HG03571 (cell line): ENCODE measurements at regions not wholly inside any gene's neighbourhood (a gene's known extent, or its start where the extent isn't known, plus 50 kb on each side); places are given as distances from the start of the nearest gene placed in this dataset.

Experiments
- ATAC-seq: cut with Tn5 transposase; IDR thresholded peaks from one replicate; pipeline ENCODE4 v1.9.1; 2021; ENCODE audit not compliant: unreplicated experiment

DNA sequence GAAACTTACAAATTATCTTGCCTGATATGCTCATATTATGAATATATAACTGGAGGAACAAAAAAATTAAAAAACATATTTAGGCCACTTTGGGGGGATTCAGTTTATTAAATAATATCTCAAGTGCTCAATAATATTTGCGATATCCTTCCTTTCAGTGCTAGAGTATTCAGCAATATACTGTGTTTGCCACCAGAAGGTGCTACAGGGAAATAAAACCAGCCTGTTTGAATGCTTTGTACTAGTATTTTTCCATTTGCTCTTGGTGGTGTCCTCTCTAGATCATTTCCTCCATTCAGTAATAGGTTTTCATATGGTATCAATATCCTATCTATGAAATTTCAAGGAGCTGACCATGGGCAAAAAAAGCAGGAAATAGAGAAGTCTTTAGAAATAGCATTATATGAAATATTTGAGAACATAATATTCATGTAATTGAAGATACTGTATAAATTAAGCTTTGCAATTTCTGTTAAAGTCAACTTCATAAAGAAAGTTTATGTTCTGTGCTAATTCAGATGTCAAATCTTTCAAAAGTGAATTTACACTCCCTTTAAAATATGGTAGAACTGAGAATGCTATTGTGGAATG lies 106.2 kb upstream of the NAV3 start:
- peak; percentile 50 for ATAC-seq

DNA sequence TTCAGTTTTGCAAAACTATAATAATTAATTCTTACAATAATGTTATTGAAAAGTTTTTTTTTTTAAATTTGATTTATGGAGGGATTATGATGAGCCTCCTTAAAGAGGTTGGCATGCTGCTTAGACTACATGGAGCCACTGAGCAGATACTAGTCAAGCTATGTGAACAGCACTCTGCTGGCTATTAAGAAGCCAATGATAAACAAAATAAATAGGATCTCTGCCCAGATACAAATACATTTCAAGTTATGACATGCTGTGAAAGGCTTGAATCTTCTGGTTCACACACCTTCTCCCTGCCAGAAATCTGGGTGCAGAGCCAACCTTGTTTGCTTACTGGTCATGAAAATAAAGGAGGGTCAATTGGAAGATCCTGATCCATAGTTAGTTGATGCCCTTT lies 107.4 kb upstream of the NAV3 start:
- no peak for ATAC-seq

DNA sequence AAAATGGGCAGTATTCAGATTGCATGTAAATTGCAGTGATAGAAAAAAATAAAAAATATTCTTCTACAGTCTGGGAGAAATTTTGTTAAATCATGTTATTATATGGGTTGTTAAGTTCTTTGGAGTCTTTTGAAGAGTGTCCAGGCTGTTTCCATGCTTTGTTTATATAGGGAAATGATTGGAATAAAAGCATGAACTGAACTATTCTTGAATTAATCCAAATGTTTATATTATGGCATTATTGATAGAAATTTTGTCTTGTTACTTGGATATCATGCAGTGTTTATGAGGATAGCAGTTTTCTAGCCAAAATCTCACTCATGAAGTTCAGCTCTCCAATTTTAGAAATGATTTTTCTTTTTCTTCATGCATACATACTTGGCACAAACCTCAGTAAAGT lies 108.2 kb upstream of the NAV3 start:
- ATAC-seq, result no peak

DNA sequence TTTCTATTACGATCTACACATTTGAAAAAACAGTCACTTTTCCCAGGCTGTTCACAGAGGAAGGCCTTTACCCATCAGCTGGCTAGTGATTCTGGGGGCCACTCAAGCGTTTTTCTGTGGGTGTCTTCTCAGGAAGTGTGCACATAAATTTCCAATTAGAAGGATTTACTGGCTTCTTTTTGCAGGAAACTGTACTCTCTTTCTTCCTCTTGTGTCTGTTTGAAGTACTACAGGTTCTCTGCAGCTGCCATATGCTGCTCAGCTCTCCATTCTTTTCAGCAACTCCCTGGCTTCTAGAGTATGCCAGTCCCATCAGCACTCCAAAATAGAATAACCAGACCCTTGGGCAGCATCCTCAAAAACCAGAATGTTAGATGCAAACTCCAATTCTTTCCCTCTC lies 110.4 kb upstream of the NAV3 start:
- peak; percentile 49 for ATAC-seq

DNA sequence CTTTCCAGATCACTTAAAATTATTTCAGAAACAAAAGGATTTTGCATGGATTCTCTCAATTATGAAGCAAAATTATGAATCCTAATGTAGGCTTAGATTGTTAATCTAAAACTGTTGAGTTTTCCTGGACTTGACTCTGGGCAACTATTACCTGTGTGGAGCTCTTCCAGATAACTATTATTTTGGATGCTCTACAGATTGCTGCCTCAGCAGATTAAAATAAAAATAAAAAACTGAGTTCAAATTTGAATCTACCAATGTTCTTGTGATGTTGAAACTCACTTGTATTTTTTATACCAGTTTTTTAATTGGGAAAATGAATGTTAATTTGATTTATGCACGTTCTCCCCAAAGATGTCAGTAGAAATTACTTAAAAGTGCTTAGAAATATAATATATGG lies 120.5 kb upstream of the NAV3 start:
- ATAC-seq, result no peak

DNA sequence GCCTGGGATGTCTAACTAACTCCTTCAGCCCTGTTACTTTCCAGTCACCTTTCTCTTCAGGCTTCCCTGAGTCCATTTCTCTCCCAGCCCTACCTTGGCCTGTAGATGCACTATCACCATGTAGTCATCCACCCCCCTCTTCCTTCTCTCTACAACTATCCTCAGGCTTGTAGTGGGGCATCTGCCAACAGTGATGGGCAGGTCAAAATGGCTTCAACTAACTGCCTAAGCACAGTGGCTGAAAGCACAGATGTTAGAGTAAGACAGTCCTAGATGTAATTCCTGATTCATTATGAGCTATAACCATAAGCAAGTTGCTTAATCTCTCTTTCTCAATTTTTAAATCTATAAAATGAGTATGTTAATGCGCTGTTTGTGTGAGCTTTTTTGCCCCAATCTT lies 133.6 kb upstream of the NAV3 start:
- no peak for ATAC-seq

DNA sequence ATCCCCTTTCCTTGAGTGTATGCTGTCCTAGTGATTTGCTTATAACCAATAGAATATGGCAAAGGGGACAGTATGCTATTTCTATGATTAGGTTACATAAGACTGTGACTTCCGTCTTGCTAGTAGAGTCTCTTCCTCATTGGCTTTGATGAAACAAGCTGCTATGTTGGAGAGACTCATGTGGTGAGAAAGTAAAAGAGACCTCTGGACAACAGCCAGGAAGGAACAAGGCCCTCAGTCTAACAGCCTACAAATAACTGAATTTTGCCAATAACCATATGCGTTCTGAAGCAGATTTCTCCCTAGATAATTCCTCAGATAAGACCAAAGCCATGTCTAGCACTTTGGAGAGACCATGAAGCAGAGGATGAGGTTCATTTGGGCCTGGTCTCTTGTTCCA lies 134.5 kb upstream of the NAV3 start:
- ATAC-seq, result no peak

DNA sequence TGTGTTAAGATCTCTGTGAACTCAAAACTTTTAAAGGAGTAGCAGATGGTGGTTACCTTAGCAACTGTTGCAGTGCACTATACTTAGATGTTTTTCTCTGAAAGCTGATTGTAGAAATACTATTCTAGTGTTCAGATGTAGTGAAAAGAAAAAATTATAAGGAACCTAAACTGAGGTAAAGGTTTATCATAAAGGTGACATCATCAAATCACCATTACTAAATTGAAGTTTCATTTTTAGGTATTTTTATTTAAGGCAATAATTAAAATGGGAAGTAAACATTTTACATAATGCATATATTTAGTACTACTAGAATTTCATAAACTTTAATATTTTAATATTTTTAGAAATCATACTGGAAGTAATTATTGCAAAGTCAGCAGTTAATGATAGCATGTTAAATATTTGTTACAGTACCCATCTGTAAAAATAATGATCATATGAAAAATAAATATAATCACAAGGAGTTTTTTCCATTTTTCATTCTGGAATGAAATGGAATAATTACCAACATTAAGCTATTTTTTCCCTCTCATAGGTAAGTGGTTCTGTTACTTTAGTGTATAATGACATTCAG lies 141.1 kb upstream of the NAV3 start:
- no peak for ATAC-seq

DNA sequence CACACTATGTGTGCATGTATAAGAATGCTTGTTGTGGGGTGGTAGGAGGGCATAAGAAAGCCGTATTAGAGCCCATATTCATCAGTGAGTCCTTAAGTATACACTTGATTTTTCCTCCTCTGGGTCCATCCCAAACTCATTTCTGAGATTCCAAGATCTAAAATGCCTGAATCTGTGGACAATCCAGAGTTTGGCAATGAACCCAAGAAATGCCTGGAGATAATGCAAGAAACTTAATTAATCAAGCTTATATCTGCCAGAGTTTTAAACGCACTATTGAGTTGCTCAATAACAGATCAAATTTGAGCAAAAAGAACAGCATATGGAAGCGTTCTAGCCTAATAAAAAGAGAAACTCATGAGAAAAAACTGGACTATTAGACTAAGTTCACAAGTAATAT lies 143.4 kb upstream of the NAV3 start:
- ATAC-seq, result no peak

DNA sequence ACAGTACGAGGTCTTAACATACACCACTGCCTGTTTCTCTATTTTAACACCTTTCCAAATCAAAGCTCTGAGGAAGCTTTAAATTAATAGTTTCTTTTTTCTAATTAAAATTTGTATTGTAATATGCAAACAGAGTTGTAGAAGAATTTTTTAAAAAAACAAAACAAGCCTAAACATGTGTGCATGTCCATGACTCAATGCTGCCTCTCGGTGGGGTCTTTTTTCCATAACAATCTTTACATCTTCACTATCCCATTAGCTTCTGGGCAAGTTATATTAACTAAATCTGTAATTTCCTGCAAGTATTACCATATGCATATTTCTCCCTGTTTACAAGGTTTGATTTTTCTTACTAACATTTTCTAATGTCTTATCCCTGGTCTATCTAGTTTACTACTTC lies 143.9 kb upstream of the NAV3 start:
- no peak for ATAC-seq

DNA sequence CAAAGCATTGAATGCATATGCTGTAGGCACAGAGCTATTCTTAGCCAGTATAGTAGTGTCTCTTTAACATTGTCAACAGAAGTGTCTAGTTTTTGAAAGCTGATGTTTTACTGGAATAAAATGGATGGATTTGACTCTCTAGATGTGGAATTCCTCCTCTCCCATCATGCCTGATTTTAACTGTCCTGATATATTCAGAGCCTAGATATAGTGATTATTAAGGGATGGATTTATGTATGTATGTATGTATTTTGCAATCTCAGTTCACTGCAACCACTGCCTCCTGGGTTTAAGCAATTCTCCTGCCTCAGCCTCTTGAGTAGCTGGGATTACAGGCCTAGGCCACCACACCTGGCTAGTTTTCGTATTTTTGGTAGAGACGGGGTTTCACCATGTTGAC lies 144.8 kb upstream of the NAV3 start:
- no peak for ATAC-seq

DNA sequence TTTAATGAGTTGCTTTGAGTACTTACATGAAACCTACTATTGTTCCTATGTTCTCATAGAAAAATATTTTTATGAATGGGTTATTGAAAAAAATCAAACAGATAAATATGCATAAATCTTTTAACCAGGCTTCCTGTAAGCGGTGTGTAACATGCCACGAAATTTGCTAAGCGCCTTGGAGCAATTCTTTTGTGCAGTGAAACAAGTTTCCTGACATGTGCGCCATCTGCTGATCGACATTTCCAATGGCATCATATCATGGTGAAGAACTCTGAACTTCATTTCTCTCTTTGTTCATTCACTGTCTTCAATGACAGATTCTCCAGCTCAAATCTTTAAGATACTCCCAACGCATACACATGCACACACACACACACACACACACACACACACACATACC lies 145.6 kb upstream of the NAV3 start:
- peak; percentile 73 for ATAC-seq

DNA sequence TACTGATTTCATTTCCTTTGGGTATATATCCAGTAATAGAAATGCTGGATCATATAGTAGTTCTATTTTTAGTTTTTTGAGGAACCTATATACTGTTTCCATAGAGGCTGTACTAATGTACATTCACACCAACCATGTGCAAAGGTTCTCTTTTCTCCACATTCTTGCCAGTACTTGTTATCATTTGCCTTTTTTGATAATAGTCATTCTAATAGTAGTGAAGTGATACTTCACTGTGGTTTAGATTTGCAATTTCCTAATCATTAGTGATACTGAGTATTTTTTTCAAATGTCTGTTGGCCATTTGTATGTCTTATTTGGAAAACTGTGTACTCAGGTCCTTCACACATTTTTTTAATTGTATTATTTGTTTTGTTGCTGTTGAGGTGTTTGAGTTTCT lies 148.2 kb upstream of the NAV3 start:
- ATAC-seq, result peak; percentile 47

DNA sequence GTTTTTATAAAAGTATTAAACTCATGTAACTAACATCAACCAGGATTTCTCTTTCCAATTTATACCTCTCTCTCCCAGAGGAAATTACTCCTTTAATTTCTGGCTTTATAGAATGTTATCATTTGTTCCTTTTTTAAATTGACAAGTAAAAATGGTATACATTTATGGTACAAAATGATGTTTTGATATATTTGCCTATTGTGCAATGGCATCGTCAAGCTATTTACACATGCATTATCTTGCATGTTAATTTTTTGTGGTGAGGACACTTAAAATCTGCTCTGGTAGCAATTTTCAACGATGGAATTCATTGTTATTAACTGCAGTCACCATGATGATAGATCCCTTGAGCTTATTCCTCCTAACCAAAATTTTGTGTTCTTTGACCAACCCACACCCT lies 149.0 kb upstream of the NAV3 start:
- no peak for ATAC-seq

DNA sequence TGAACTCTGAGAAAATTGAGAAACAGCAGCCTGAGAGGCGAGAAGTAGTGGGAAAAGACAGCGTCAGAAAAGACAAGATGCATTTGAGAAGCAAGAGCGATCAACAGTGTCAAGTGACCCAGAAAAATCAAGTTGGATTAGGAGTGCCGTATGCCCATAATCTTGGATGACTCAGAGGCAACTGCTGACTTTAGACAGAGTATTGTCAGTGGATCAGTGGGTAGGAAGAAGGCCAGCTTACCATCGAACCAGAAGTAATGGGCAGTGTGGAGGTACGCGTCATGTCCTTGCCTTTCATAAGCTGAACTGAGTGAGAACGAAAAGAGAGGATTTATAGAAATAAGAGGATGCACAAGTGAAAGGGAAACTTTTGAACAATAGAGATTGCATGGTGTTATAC lies 151.0 kb upstream of the NAV3 start:
- ATAC-seq, result no peak

DNA sequence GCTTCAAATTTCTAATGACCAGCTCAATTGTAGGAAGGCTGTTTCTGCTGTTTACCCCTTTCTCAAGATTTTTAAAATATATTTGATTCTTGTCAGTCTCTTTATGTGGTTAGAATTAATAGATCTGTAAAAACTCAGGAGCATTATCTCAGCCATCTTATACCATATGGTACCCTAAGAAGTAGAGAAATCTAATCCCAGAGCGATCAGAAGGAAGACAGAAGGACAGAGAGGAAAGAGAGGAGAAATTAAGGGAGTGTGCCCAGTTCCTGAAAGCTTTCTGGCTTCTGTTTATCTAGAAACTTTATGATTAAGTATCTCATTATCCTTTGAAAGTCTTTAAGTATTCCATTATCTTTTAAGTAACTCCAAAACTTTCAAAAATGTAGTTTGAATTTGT lies 152.1 kb upstream of the NAV3 start:
- ATAC-seq, result no peak

DNA sequence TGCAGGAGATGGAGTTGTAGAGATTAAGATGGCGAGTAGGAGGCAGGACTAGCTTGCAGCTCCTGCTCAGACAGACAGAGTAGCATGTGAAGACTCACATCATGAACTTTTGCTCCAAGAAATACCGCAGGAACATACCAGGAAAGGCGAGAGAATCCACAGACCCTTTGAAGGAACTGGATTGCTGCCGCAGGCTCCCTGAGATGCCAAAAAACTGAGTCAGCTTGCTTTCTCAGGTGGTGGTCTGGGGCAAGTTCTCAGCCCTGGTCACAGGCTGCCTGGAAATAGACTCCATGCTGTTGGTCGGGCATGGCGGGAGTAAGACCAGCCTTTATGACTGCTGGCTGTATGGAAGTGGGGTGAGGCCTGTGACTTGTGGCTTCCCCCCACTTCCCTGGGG lies 163.6 kb upstream of the NAV3 start:
- ATAC-seq, result no peak

DNA sequence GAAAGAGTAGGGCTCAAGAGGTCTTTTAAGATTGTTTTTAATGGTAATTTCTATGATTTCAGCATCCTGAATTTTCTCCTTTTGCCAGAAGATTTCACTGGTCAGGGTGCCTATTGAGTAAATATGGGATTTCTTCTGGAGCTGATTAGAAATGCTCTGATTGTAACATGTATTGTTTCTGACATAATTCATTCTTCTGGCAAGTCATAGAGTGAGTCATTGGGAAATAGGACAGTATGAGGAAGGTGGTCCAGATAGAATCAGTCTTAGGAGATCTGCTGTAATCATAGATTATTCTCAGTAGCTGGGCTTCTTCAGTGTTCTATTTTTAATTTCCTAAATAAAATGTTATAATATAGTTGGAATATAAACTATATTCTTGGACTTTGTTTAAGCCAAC lies 182.0 kb upstream of the NAV3 start:
- ATAC-seq, result no peak

DNA sequence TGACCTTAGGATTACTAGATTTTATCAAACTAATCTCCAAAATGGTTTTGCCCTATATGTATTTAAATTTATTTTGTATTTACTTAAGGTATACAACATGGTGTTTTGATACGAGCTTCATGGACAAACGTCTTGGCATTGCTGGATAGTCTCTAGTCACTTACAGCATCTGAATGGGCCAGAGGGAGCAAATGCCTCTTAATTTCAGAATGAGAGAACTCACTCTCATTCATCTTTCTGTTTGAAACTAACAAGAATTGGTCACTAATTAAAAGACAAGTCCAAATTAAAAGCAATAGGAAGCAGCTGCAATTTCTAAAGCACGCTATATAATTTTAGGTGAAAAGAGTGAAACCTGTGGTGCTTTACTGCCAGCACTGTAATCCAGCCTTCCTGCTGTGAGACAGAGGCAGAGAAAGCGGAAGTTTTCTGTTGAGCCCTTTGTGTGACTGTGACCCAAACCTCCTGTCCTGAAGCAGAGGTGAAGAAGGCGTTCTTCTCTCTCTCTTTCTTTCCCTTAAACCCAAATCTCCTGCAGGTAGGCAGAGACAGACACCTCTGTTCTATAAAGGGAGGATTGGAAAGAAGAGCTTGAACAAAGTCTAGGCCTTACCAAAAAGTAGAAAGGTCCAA lies 184.6 kb upstream of the NAV3 start:
- ATAC-seq, result peak; percentile 93

DNA sequence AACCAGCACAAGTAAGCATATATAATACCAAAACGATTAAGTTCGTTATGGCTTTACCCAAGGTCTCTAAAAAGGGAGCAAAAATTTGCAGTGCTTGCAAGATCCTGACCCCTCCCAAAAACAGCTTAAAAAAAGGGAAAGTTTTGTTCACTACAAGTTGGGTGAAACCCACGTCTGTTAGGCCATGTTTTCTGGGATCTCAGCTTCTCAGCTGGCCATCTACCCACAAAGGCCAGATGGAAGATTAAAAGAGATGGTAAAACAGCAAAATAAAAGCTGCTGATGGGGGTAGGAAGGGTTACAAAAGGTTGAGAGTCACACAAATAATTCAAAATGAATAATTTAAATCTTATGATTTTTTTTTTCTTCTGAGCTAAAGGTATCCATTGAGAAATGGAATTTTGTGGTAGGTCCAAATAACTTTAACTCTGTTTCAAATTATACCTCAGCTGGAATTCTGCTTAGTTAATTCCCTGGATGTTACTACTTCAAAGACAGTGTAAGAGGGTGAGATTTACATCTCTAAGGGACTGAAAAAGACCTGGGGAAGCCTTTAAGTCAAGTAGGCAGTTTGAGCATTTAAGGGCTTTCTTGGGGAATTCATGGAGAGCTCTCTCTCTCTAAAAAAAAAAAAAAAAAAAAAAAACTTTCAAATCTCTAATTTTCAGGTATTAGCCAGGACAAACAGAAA lies 185.6 kb upstream of the NAV3 start:
- ATAC-seq, result no peak

DNA sequence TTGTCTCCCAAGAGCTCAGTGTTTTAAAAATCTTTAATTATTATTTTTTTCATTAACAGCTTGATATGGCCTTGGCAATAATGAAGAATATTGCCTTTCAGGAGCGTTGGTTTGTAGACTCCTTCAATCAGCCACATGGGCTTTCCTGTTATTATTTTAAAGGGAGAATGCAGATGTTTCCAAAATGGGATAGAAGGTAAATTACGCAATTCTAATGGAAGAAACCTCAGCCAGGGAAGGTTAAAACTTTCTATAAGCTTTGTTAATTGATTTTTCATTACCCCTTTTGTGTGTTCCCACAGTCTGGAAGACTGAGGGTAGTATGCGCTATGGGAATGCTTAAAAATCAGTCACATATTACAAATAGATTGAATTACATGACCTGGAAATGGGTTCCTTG lies 188.4 kb upstream of the NAV3 start:
- ATAC-seq, result no peak

DNA sequence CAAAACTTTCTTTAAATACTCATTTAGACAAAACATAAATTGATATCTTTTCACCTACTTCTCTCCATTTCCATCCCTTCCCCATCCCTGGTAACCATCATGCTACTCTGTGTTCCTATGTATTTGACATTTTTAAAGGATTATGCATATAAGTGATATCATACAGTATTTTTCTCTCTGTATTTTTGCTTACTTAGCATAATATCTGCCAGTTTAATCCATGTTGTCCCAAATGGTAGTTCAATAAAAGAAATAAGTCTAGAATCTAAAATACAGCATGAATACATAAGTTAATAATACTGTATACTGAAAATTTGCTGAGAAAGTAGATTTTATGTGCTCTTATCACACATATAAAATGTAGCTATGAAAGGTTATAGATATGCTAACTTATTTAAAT lies 190.3 kb upstream of the NAV3 start:
- no peak for ATAC-seq
